Stimulated activated CD8-positive, alpha-beta memory T cell treated with anti-CD3 and anti-CD28 coated beads, Interleukin-4, amount 100 ng/mL, for 4 hours (primary cell): ENCODE measurements at regions not wholly inside any gene's neighbourhood (a gene's known extent, or its start where the extent isn't known, plus 50 kb on each side); places are given as distances from the start of the nearest gene placed in this dataset.
"Not testable (repeated sequence)": the region's sequence is repeated elsewhere in the genome, so short reads cannot be mapped to it uniquely, and the experiment has no call there.

ENCODE experiments used
- DNase-seq, 2 donors: peaks; one replicate each; pipeline ENCODE4 v3.0.0-alpha.2; 2020; ENCODE audit warnings: low read depth in 2 of 2, low spot score in 1 of 2

GRCh38 chr12:38016602-38017001 lies 300.0 kb upstream of the ALG10B start:
- no peak for DNase-seq

GRCh38 chr12:38025916-38026315 lies 290.7 kb upstream of the ALG10B start:
- no peak for DNase-seq

- DNase-seq = no peak
These were observed 263.5 kb upstream of the ALG10B start for GRCh38 chr12:38053113-38053512.

GRCh38 chr12:38053655-38054464 lies 262.7 kb upstream of the ALG10B start:
- no peak for DNase-seq

GRCh38 chr12:38056701-38057689 lies 259.6 kb upstream of the ALG10B start:
- DNase-seq = no peak

GRCh38 chr12:38099686-38100085 lies 216.9 kb upstream of the ALG10B start:
- DNase-seq = no peak

- no peak for DNase-seq
These were observed 214.8 kb upstream of the ALG10B start for GRCh38 chr12:38101753-38102152.

- no peak for DNase-seq
These were observed 214.4 kb upstream of the ALG10B start for GRCh38 chr12:38102197-38102596.

- DNase-seq = no peak
These were observed 206.4 kb upstream of the ALG10B start for GRCh38 chr12:38110026-38110699.

- DNase-seq = no peak
These were observed 202.6 kb upstream of the ALG10B start for GRCh38 chr12:38113991-38114390.

GRCh38 chr12:38116968-38117367 lies 199.6 kb upstream of the ALG10B start:
- DNase-seq = no peak

- no peak for DNase-seq
These were observed 197.9 kb upstream of the ALG10B start for GRCh38 chr12:38118632-38119031.

GRCh38 chr12:38120438-38120837 lies 196.1 kb upstream of the ALG10B start:
- DNase-seq = no peak

GRCh38 chr12:38123028-38123427 lies 193.5 kb upstream of the ALG10B start:
- not testable (repeated sequence) for DNase-seq

- no peak for DNase-seq
These were observed 192.9 kb upstream of the ALG10B start for GRCh38 chr12:38123566-38124246.

GRCh38 chr12:38124247-38125012 lies 192.1 kb upstream of the ALG10B start:
- DNase-seq = no peak

GRCh38 chr12:38132139-38132538 lies 184.4 kb upstream of the ALG10B start:
- no peak for DNase-seq

GRCh38 chr12:38137287-38137686 lies 179.3 kb upstream of the ALG10B start:
- DNase-seq = no peak

- DNase-seq = no peak
These were observed 178.9 kb upstream of the ALG10B start for GRCh38 chr12:38137716-38138115.
